ENCODE measurements at regions not wholly inside any gene's neighbourhood (a gene's known extent, or its start where the extent isn't known, plus 50 kb on each side); places are given as distances from the start of the nearest gene placed in this dataset.

DNA sequence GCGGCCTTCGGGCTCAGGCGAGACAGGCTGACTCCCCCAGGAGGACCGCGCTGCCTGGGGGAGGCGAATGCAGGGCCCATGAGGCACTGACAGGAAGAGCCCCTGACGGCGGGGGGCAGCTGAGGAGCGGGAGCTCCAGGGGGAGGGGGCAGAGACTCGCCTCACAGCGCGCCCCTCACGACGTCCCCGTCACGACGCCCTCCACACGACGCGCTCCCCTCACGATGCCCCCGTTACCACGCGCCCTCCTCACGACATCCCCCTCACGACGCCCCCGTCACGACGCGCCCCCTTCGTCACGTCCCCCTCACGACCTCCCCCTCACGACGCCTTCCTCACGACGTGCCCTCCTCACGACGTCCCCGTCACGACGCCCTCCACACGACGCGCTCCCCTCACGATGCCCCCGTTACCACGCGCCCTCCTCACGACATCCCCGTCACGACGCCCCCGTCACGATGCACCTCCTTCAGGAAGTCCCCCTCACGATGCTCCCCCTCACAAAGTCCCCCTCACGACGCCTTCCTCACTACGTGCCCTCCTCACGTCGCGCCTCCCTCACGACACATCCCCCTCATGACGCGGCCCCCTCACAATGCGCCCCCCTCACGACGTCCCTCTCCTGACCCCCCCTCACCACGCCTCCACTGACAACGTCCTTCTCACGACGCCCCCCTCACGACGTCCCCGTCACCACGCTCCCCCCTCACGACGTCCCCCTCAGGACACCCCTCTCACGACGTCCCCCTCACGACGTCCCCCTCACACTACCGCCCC lies 99.6 kb downstream of the ING1 start (continued):
- TF ChIP-seq, protein P1, sequence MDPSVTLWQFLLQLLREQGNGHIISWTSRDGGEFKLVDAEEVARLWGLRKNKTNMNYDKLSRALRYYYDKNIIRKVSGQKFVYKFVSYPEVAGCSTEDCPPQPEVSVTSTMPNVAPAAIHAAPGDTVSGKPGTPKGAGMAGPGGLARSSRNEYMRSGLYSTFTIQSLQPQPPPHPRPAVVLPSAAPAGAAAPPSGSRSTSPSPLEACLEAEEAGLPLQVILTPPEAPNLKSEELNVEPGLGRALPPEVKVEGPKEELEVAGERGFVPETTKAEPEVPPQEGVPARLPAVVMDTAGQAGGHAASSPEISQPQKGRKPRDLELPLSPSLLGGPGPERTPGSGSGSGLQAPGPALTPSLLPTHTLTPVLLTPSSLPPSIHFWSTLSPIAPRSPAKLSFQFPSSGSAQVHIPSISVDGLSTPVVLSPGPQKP (IDR thresholded peaks at IDR 0.05; ENCODE audit: borderline replicate concordance, low read depth, low read length) = no peak
- TF ChIP-seq, protein P2, sequence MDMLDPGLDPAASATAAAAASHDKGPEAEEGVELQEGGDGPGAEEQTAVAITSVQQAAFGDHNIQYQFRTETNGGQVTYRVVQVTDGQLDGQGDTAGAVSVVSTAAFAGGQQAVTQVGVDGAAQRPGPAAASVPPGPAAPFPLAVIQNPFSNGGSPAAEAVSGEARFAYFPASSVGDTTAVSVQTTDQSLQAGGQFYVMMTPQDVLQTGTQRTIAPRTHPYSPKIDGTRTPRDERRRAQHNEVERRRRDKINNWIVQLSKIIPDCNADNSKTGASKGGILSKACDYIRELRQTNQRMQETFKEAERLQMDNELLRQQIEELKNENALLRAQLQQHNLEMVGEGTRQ (IDR thresholded peaks at IDR 0.05; ENCODE audit: low read depth, low read length) = no peak
- TF ChIP-seq POLR2A (IDR thresholded peaks at IDR 0.05; ENCODE audit: low read depth, low read length) (no peak), CHD1 (IDR thresholded peaks at IDR 0.05; ENCODE audit: low read depth, low read length) (no peak)
